Ovary (tissue), 7 donors: ENCODE measurements at regions not wholly inside any gene's neighbourhood (a gene's known extent, or its start where the extent isn't known, plus 50 kb on each side); places are given as distances from the start of the nearest gene placed in this dataset.

Experiments used
- DNase-seq, 5 donors: peaks; one replicate each; pipeline ENCODE4 v3.0.0-alpha.2; 2019 to 2020
- H3K27ac ChIP-seq, 2 donors: fragments of 200-600 bp; one replicate each; pipeline versions ENCODE4 v1.5.1 to v1.8.0; 2019 to 2022
- H3K27me3 ChIP-seq: fragments of 200-600 bp; one replicate; pipeline ENCODE4 v1.8.0; 2022
- H3K36me3 ChIP-seq: fragments of 200-600 bp; sonication (generic); one replicate; pipeline ENCODE4 v1.5.1; 2019
- H3K4me1 ChIP-seq: one replicate; pipeline ENCODE4 v1.8.1; 2013; ENCODE audit warnings: mild to moderate bottlenecking, moderate library complexity; ENCODE audit not compliant: insufficient read depth
- H3K4me3 ChIP-seq: fragments of 200-600 bp; sonication (generic); one replicate; pipeline ENCODE4 v1.5.1; 2017
- H3K9me3 ChIP-seq, 2 donors: fragments of 200-600 bp in 1 of 2; sonication (generic) in 1 of 2; one replicate each; pipeline versions ENCODE4 v1.5.1 to v1.8.1; 2013 to 2019; ENCODE audit warnings: mild to moderate bottlenecking in 1 of 2, moderate library complexity in 1 of 2
- CTCF ChIP-seq, 3 donors: fragments of 450-650 bp in 2 of 3; fragments of 200-600 bp in 1 of 3; IDR thresholded peaks; one replicate each; pipeline versions ENCODE4 v1.5.1 to v1.8.0; 2016 to 2022; ENCODE audit warnings: antibody characterized with exemption in 3 of 3, mild to moderate bottlenecking in 1 of 3
- EP300 ChIP-seq: sonication (generic); formaldehyde crosslinking; IDR thresholded peaks from one replicate; pipeline ENCODE4 v1.6.1; 2017; ENCODE audit warnings: antibody characterized with exemption
- POLR2A ChIP-seq: fragments of 450-650 bp; IDR thresholded peaks from one replicate; pipeline ENCODE4 v1.6.1; 2017; ENCODE audit warnings: antibody characterized with exemption, mild to moderate bottlenecking, moderate library complexity
- WGBS, 3 donors: extraction: QIAGEN DNeasy Blood & Tissue Kit in 1 of 3; methylation state at CpG; one replicate each; pipeline versions ENCODE4 v1.1.5 to v1.1.7; 2013 to 2017; 5-methylcytosine and 5-hydroxymethylcytosine counted together
- intact Hi-C, 4 donors: fragments of 100-400 bp; cut with DNase I; formaldehyde crosslinking; loops; one replicate each; pipeline versions ENCODE4 v1.11.0 to v1.15.1; 2022 to 2023
- donor health status: DM: no; HTN: no; CAD: no; lungs with moderate emphysema.
- donor health status: DM: no; HTN: no; CAD: no.
- donor health status: Bipolar disorder and iron deficiency.
- donor health status: DM: no; HTN: no; CAD: no.
- donor health status: DM: yes; HTN: yes; CAD: no.

- intact Hi-C loops = no loop called here
- Histone ChIP-seq H3K27ac (no peak overlapping the region), H3K4me3 (no peak overlapping the region), H3K36me3 (no peaks in the 10 kb centered on the region), H3K9me3 (no peaks in the 10 kb centered on the region), H3K27me3 (no peaks in the 10 kb centered on the region), H3K4me1 (no peaks in the 10 kb centered on the region)
- TF ChIP-seq CTCF (IDR thresholded peaks at IDR 0.05) (no peak), POLR2A (no peak), EP300 (no peak)
- DNase-seq = no peak
- 85 to 96% (median 93%) methylated on average over 3 of the region's 3 CpGs for WGBS, 3 donors
These were observed 54.5 kb upstream of the C3orf80 start for GRCh38 chr3:160170409-160171370.

- Histone ChIP-seq H3K36me3 (no peaks in the 10 kb centered on the region), H3K9me3 (no peaks in the 10 kb centered on the region), H3K4me1 (no peaks in the 10 kb centered on the region), H3K4me3 (no peak overlapping the region), H3K27ac (no peak overlapping the region), H3K27me3 (no peaks in the 10 kb centered on the region)
- WGBS, 3 donors = 66 to 75% (median 68%) methylated on average over 3 of the region's 3 CpGs
- no peak for DNase-seq
- intact Hi-C loops = no loop called here
- TF ChIP-seq CTCF (IDR thresholded peaks at IDR 0.05) (no peak), EP300 (no peak), POLR2A (no peak)
These were observed 53.4 kb upstream of the C3orf80 start for GRCh38 chr3:160171813-160172212.

- 58 to 67% (median 65%) methylated on average over 2 of the region's 2 CpGs for WGBS, 3 donors
- intact Hi-C loops = no loop called here
These were observed 50.6 kb upstream of the C3orf80 start for GRCh38 chr3:160174621-160175020.

More at GRCh38 chr3:160174621-160175020, 50.6 kb upstream of the C3orf80 start:
- Histone ChIP-seq H3K4me3 (no peak overlapping the region), H3K9me3 (no peaks in the 10 kb centered on the region), H3K27me3 (no peaks in the 10 kb centered on the region), H3K4me1 (no peaks in the 10 kb centered on the region), H3K36me3 (no peaks in the 10 kb centered on the region), H3K27ac (no peak overlapping the region)
- DNase-seq = no peak
- TF ChIP-seq POLR2A (no peak), CTCF (IDR thresholded peaks at IDR 0.05) (no peak), EP300 (no peak)
